ENCODE measurements at regions not wholly inside any gene's neighbourhood (a gene's known extent, or its start where the extent isn't known, plus 50 kb on each side); places are given as distances from the start of the nearest gene placed in this dataset.

- H3K36me3 ChIP-seq (ENCODE audit: control insufficient read depth, low read length): no peaks in the 10 kb centered on the region
- H3K27ac ChIP-seq (ENCODE audit: low read depth, low read length): no peak overlapping the region
- no peaks in the 10 kb centered on the region for H3F3A ChIP-seq (ENCODE audit: control insufficient read depth, insufficient read depth)
- H4K20me1 ChIP-seq (ENCODE audit: control insufficient read depth, insufficient read depth, low read depth, low read length): no peaks in the 10 kb centered on the region
- H3K4me2 ChIP-seq (ENCODE audit: low read length): no peak overlapping the region
- no peaks in the 10 kb centered on the region for H3K79me2 ChIP-seq (ENCODE audit: control insufficient read depth, low read length)
- TF ChIP-seq EZH2phosphoT487 (IDR thresholded peaks at IDR 0.05; ENCODE audit: borderline replicate concordance, low read length): no peak
- TF ChIP-seq, protein P1, sequence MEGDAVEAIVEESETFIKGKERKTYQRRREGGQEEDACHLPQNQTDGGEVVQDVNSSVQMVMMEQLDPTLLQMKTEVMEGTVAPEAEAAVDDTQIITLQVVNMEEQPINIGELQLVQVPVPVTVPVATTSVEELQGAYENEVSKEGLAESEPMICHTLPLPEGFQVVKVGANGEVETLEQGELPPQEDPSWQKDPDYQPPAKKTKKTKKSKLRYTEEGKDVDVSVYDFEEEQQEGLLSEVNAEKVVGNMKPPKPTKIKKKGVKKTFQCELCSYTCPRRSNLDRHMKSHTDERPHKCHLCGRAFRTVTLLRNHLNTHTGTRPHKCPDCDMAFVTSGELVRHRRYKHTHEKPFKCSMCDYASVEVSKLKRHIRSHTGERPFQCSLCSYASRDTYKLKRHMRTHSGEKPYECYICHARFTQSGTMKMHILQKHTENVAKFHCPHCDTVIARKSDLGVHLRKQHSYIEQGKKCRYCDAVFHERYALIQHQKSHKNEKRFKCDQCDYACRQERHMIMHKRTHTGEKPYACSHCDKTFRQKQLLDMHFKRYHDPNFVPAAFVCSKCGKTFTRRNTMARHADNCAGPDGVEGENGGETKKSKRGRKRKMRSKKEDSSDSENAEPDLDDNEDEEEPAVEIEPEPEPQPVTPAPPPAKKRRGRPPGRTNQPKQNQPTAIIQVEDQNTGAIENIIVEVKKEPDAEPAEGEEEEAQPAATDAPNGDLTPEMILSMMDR (IDR thresholded peaks at IDR 0.05; ENCODE audit: low read depth, low read length, poor library complexity, severe bottlenecking): no peak
- no peaks in the 10 kb centered on the region for H3K9me3 ChIP-seq (ENCODE audit: control insufficient read depth, insufficient read depth, low read length)
- no peaks in the 10 kb centered on the region for H3K9me2 ChIP-seq (replicated peaks; ENCODE audit: control insufficient read depth, low read length)
- no peak overlapping the region for H3K4me3 ChIP-seq (ENCODE audit: low read length)
- no peaks in the 10 kb centered on the region for H3K4me1 ChIP-seq (ENCODE audit: control insufficient read depth, low read length)
- no peaks in the 10 kb centered on the region for H3K27me3 ChIP-seq (ENCODE audit: control insufficient read depth, low read length)
Observed at GRCh38 chr16:56011808-56012481, 136.8 kb upstream of the CES5A start.

DNA sequence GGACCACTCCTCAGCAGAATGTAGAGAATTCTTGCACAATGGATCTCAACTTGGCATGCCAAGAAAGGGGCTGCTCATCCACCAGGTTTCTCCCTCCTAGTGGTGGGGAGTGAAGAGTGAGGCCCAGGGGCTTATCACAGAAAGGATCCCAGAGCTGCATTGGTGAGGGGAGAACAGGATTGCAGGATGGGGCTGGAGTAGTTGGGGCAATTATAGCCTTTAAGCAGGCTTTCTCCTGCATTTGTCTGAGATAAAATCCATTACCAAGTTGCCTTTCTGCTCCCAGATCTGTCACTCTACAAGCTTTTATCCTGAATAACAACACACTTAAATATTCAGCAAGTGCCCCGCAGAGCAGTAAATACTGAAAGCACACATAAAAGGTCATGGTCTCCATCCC, 130.8 kb upstream of the CES5A start:
- no peaks in the 10 kb centered on the region for H4K20me1 ChIP-seq (ENCODE audit: control insufficient read depth, insufficient read depth, low read depth, low read length)
- H3K9me2 ChIP-seq (replicated peaks; ENCODE audit: control insufficient read depth, low read length): no peaks in the 10 kb centered on the region
- no peak overlapping the region for H3K4me3 ChIP-seq (ENCODE audit: low read length)
- no peaks in the 10 kb centered on the region for H3K36me3 ChIP-seq (ENCODE audit: control insufficient read depth, low read length)
- TF ChIP-seq, protein P1 (IDR thresholded peaks at IDR 0.05; ENCODE audit: low read depth, low read length, poor library complexity, severe bottlenecking): no peak
- TF ChIP-seq EZH2phosphoT487 (IDR thresholded peaks at IDR 0.05; ENCODE audit: borderline replicate concordance, low read length): no peak
- no peaks in the 10 kb centered on the region for H3K79me2 ChIP-seq (ENCODE audit: control insufficient read depth, low read length)
- H3F3A ChIP-seq (ENCODE audit: control insufficient read depth, insufficient read depth): no peaks in the 10 kb centered on the region
- H3K27me3 ChIP-seq (ENCODE audit: control insufficient read depth, low read length): no peaks in the 10 kb centered on the region
- H3K27ac ChIP-seq (ENCODE audit: low read depth, low read length): no peak overlapping the region
- no peaks in the 10 kb centered on the region for H3K9me3 ChIP-seq (ENCODE audit: control insufficient read depth, insufficient read depth, low read length)
- no peaks in the 10 kb centered on the region for H3K4me1 ChIP-seq (ENCODE audit: control insufficient read depth, low read length)
- H3K4me2 ChIP-seq (ENCODE audit: low read length): no peak overlapping the region

GRCh38 chr16:55999683-56000082, 124.5 kb upstream of the CES5A start:
- Histone ChIP-seq H3F3A (ENCODE audit: control insufficient read depth, insufficient read depth) (no peaks in the 10 kb centered on the region), H3K79me2 (ENCODE audit: control insufficient read depth, low read length) (no peaks in the 10 kb centered on the region), H3K9me2 (replicated peaks; ENCODE audit: control insufficient read depth, low read length) (no peaks in the 10 kb centered on the region), H4K20me1 (ENCODE audit: control insufficient read depth, insufficient read depth, low read depth, low read length) (no peaks in the 10 kb centered on the region), H3K36me3 (ENCODE audit: control insufficient read depth, low read length) (no peaks in the 10 kb centered on the region), H3K9me3 (ENCODE audit: control insufficient read depth, insufficient read depth, low read length) (no peaks in the 10 kb centered on the region), H3K27ac (ENCODE audit: low read depth, low read length) (no peak overlapping the region), H3K4me2 (ENCODE audit: low read length) (no peak overlapping the region), H3K4me1 (ENCODE audit: control insufficient read depth, low read length) (no peaks in the 10 kb centered on the region), H3K4me3 (ENCODE audit: low read length) (no peak overlapping the region), H3K27me3 (ENCODE audit: control insufficient read depth, low read length) (no peaks in the 10 kb centered on the region)
- TF ChIP-seq, protein P1 (IDR thresholded peaks at IDR 0.05; ENCODE audit: low read depth, low read length, poor library complexity, severe bottlenecking): no peak
- no peak for TF ChIP-seq EZH2phosphoT487 (IDR thresholded peaks at IDR 0.05; ENCODE audit: borderline replicate concordance, low read length)
